AG09309 (cell line): ENCODE measurements at regions not wholly inside any gene's neighbourhood (a gene's known extent, or its start where the extent isn't known, plus 50 kb on each side); places are given as distances from the start of the nearest gene placed in this dataset.

Experiments used
- DNase-seq: peaks from one replicate; pipeline ENCODE4 v3.0.0-alpha.2; 2010; ENCODE audit warnings: low read depth
- H3K4me3 ChIP-seq: 2 replicates; pipeline ENCODE4 v1.5.1; 2011; ENCODE audit warnings: mild to moderate bottlenecking, low read depth, low read length, moderate library complexity; ENCODE audit not compliant: control insufficient read depth
- CTCF ChIP-seq: IDR thresholded peaks from 2 replicates; pipeline ENCODE4 v1.5.1; 2011; ENCODE audit warnings: mild to moderate bottlenecking, low read depth, low read length, inconsistent platforms; ENCODE audit not compliant: insufficient read depth, control insufficient read depth; ENCODE audit errors: missing control alignments

GRCh38 chr2:71861186-71862160 lies 286.2 kb downstream of the CYP26B1 start:
- TF ChIP-seq CTCF: no peak

GRCh38 chr2:71860381-71860926 lies 287.2 kb downstream of the CYP26B1 start:
- DNase-seq: no peak
- no peak for TF ChIP-seq CTCF
- H3K4me3 ChIP-seq: no peak overlapping the region

More at GRCh38 chr2:71861186-71862160, 286.2 kb downstream of the CYP26B1 start:
- no peak overlapping the region for H3K4me3 ChIP-seq
- no peak for DNase-seq

GRCh38 chr2:71859211-71859847 lies 288.3 kb downstream of the CYP26B1 start:
- no peak overlapping the region for H3K4me3 ChIP-seq
- DNase-seq: no peak
- TF ChIP-seq CTCF: no peak

GRCh38 chr2:71858071-71858470 lies 289.6 kb downstream of the CYP26B1 start:
- H3K4me3 ChIP-seq: no peak overlapping the region
- no peak for TF ChIP-seq CTCF
- no peak for DNase-seq

GRCh38 chr2:71857636-71858035 lies 290.0 kb downstream of the CYP26B1 start:
- no peak for DNase-seq
- H3K4me3 ChIP-seq: no peak overlapping the region
- no peak for TF ChIP-seq CTCF

GRCh38 chr2:71856773-71857525 lies 290.7 kb downstream of the CYP26B1 start:
- no peak overlapping the region for H3K4me3 ChIP-seq
- no peak for TF ChIP-seq CTCF
- no peak for DNase-seq
